ENCODE measurements at regions not wholly inside any gene's neighbourhood (a gene's known extent, or its start where the extent isn't known, plus 50 kb on each side); places are given as distances from the start of the nearest gene placed in this dataset.
"Not testable (repeated sequence)": the region's sequence is repeated elsewhere in the genome, so short reads cannot be mapped to it uniquely, and the experiment has no call there.

GRCh38 chr6:14754751-14755513 lies 490.9 kb upstream of the JARID2 start:
- no peak for DNase-seq (ENCODE audit: low spot score)

GRCh38 chr6:14756340-14756739 lies 489.5 kb upstream of the JARID2 start:
- no peak for DNase-seq (ENCODE audit: low spot score)

- no peak for DNase-seq (ENCODE audit: low spot score)
These were observed 488.9 kb upstream of the JARID2 start for GRCh38 chr6:14757014-14757413.

- no peak for DNase-seq (ENCODE audit: low spot score)
These were observed 488.5 kb upstream of the JARID2 start for GRCh38 chr6:14757418-14757817.

- no peak for DNase-seq (ENCODE audit: low spot score)
These were observed 487.3 kb upstream of the JARID2 start for GRCh38 chr6:14758421-14759081.

- DNase-seq (ENCODE audit: low spot score): no peak
These were observed 485.7 kb upstream of the JARID2 start for GRCh38 chr6:14759976-14760672.

GRCh38 chr6:14762077-14762476 lies 483.8 kb upstream of the JARID2 start:
- DNase-seq (ENCODE audit: low spot score): no peak

GRCh38 chr6:14763139-14763538 lies 482.7 kb upstream of the JARID2 start:
- no peak for DNase-seq (ENCODE audit: low spot score)

GRCh38 chr6:14763616-14764015 lies 482.3 kb upstream of the JARID2 start:
- DNase-seq (ENCODE audit: low spot score): no peak

- DNase-seq (ENCODE audit: low spot score): no peak
These were observed 480.8 kb upstream of the JARID2 start for GRCh38 chr6:14765106-14765505.

GRCh38 chr6:14765721-14766390 lies 480.0 kb upstream of the JARID2 start:
- no peak for DNase-seq (ENCODE audit: low spot score)

- DNase-seq (ENCODE audit: low spot score): no peak
These were observed 479.4 kb upstream of the JARID2 start for GRCh38 chr6:14766391-14766994.

- DNase-seq (ENCODE audit: low spot score): no peak
These were observed 478.6 kb upstream of the JARID2 start for GRCh38 chr6:14767226-14767625.

- DNase-seq (ENCODE audit: low spot score): no peak
These were observed 475.8 kb upstream of the JARID2 start for GRCh38 chr6:14770040-14770439.

GRCh38 chr6:14770572-14770971 lies 475.3 kb upstream of the JARID2 start:
- peak; percentile 41 for DNase-seq (ENCODE audit: low spot score)

GRCh38 chr6:14771016-14771415 lies 474.9 kb upstream of the JARID2 start:
- DNase-seq (ENCODE audit: low spot score): no peak

- no peak for DNase-seq (ENCODE audit: low spot score)
These were observed 473.7 kb upstream of the JARID2 start for GRCh38 chr6:14772188-14772587.

- DNase-seq (ENCODE audit: low spot score): no peak
These were observed 470.3 kb upstream of the JARID2 start for GRCh38 chr6:14775528-14775927.

- DNase-seq (ENCODE audit: low spot score): no peak
These were observed 469.6 kb upstream of the JARID2 start for GRCh38 chr6:14776307-14776706.

- DNase-seq (ENCODE audit: low spot score): no peak
These were observed 463.9 kb upstream of the JARID2 start for GRCh38 chr6:14781772-14782525.

- DNase-seq (ENCODE audit: low spot score): not testable (repeated sequence)
These were observed 462.9 kb upstream of the JARID2 start for GRCh38 chr6:14782921-14783464.
